Esophagus muscularis mucosa (tissue), 4 donors: ENCODE measurements at regions not wholly inside any gene's neighbourhood (a gene's known extent, or its start where the extent isn't known, plus 50 kb on each side); places are given as distances from the start of the nearest gene placed in this dataset.
A peak's percentile ranks its signal among the peaks of the same experiment; 100 is the strongest.

Experiments used
- DNase-seq: peaks from one replicate; pipeline ENCODE4 v3.0.0-alpha.2; 2017; ENCODE audit errors: extremely low spot score
- H3K27ac ChIP-seq, 4 donors: fragments of 200-600 bp; sonication (generic); replicated peaks in 1 of 4; 1 replicate in 3 of 4; 2 replicates in 1 of 4; pipeline ENCODE4 v1.5.1; 2016 to 2019; ENCODE audit warnings: mild to moderate bottlenecking in 1 of 4
- H3K27me3 ChIP-seq, 4 donors: fragments of 200-600 bp; sonication (generic); one replicate each; pipeline versions ENCODE4 v1.5.1 to v1.6.0; 2016 to 2019
- H3K36me3 ChIP-seq, 4 donors: fragments of 200-600 bp; sonication (generic); one replicate each; pipeline ENCODE4 v1.5.1; 2016 to 2019
- H3K4me1 ChIP-seq, 4 donors: fragments of 200-600 bp; sonication (generic); one replicate each; pipeline ENCODE4 v1.5.1; 2016 to 2019
- H3K4me3 ChIP-seq, 4 donors: fragments of 200-600 bp; sonication (generic); 1 replicate in 2 of 4; 2 replicates in 2 of 4; pipeline ENCODE4 v1.5.1; 2016 to 2019; ENCODE audit warnings: mild to moderate bottlenecking in 4 of 4, moderate library complexity in 1 of 4
- H3K9me3 ChIP-seq, 4 donors: fragments of 200-600 bp; sonication (generic); 1 replicate in 3 of 4; 2 replicates in 1 of 4; pipeline ENCODE4 v1.5.1; 2016 to 2019
- EP300 ChIP-seq: sonication (generic); formaldehyde crosslinking; IDR thresholded peaks from one replicate; pipeline ENCODE4 v1.6.1; 2017; ENCODE audit warnings: antibody characterized with exemption
- POLR2A ChIP-seq: fragments of 450-650 bp; IDR thresholded peaks from one replicate; pipeline ENCODE4 v1.6.1; 2017; ENCODE audit warnings: antibody characterized with exemption, moderate library complexity, mild to moderate bottlenecking, low read depth
- POLR2AphosphoS5 ChIP-seq, 2 donors: sonication (generic); formaldehyde crosslinking; IDR thresholded peaks; one replicate each; pipeline ENCODE4 v1.6.1; 2017; ENCODE audit warnings: antibody characterized with exemption in 2 of 2
- WGBS: methylation state at CpG from one replicate; pipeline ENCODE4 v1.1.5; 2018; 5-methylcytosine and 5-hydroxymethylcytosine counted together
- intact Hi-C: fragments of 100-400 bp; cut with DNase I; formaldehyde crosslinking; loops from one replicate; pipeline ENCODE4 v1.15.1; 2023
- TF ChIP-seq, protein P1 (sequence below), 3 experiments: fragments of 200-600 bp in 2 of 3; fragments of 450-650 bp in 1 of 3; sonication (generic) in 2 of 3; IDR thresholded peaks; one replicate each; pipeline ENCODE4 v1.5.1; 2017 to 2019; ENCODE audit warnings: antibody characterized with exemption in 3 of 3, mild to moderate bottlenecking in 2 of 3, moderate library complexity in 1 of 3

DNA sequence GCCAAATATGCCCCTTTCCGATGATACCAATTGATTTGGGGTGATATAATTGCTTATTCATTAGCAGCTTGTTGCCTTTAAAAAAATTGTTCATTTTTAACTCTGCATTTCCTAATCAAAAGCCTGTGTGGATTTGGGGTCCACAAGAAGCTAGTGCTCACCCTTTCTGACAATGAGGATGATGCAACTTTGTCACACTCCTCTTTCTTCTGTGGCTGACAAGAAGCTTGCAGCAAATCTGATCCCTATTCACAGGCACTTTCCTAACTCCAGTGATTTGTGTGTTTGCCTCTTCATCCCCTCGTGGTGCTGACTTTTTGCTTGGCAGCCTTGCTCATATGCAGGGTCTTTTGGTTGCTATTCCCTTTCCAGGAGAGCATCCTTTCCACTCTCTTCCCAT lies 182.7 kb upstream of the LDB2 start:
- no peaks in the 10 kb centered on the region for H3K36me3 ChIP-seq
- H3K9me3 ChIP-seq = no peaks in the 10 kb centered on the region
- peak; percentile 50 for DNase-seq
- 84% methylated on average over 2 of the region's 2 CpGs for WGBS
- no peaks in the 10 kb centered on the region for H3K4me1 ChIP-seq
- intact Hi-C loops = no loop called here
- H3K27ac ChIP-seq = no peak overlapping the region
- H3K4me3 ChIP-seq = no peak overlapping the region
- TF ChIP-seq POLR2AphosphoS5 (IDR thresholded peaks at IDR 0.05) = no peak
- no peak for TF ChIP-seq POLR2A
- TF ChIP-seq, protein P1, sequence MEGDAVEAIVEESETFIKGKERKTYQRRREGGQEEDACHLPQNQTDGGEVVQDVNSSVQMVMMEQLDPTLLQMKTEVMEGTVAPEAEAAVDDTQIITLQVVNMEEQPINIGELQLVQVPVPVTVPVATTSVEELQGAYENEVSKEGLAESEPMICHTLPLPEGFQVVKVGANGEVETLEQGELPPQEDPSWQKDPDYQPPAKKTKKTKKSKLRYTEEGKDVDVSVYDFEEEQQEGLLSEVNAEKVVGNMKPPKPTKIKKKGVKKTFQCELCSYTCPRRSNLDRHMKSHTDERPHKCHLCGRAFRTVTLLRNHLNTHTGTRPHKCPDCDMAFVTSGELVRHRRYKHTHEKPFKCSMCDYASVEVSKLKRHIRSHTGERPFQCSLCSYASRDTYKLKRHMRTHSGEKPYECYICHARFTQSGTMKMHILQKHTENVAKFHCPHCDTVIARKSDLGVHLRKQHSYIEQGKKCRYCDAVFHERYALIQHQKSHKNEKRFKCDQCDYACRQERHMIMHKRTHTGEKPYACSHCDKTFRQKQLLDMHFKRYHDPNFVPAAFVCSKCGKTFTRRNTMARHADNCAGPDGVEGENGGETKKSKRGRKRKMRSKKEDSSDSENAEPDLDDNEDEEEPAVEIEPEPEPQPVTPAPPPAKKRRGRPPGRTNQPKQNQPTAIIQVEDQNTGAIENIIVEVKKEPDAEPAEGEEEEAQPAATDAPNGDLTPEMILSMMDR (IDR thresholded peaks at IDR 0.05) = no peak
- TF ChIP-seq EP300 = no peak
- no peaks in the 10 kb centered on the region for H3K27me3 ChIP-seq

DNA sequence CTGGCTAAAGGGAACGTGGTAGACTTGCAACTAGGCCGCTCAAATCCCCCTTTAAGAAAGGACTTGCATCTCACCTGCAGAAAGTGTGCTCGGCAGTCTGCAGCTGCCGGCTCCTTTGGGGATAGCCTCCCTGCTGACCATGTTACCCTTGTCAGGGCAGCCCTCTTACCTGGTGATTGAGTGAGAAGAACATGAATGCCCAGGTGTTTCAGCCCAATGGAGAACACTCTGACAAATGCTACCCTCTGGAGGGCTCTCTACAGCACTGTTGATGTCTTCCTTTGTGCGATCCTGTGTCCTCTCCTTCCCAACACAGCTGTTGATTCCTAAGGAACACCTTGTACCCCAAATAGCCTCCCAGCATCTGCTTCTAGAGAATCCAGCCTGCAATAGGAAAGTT lies 178.7 kb upstream of the LDB2 start:
- intact Hi-C loops = no loop called here
- peak; percentile 50 for DNase-seq
- Histone ChIP-seq H3K27me3 (no peaks in the 10 kb centered on the region), H3K9me3 (no peaks in the 10 kb centered on the region), H3K4me3 (no peak overlapping the region), H3K4me1 (no peaks in the 10 kb centered on the region), H3K27ac (no peak overlapping the region), H3K36me3 (no peaks in the 10 kb centered on the region)
- TF ChIP-seq EP300 = no peak
- TF ChIP-seq, protein P1 (IDR thresholded peaks at IDR 0.05) = no peak
- no peak for TF ChIP-seq POLR2AphosphoS5 (IDR thresholded peaks at IDR 0.05)
- TF ChIP-seq POLR2A = no peak
- WGBS = 94% methylated on average over 5 of the region's 5 CpGs

DNA sequence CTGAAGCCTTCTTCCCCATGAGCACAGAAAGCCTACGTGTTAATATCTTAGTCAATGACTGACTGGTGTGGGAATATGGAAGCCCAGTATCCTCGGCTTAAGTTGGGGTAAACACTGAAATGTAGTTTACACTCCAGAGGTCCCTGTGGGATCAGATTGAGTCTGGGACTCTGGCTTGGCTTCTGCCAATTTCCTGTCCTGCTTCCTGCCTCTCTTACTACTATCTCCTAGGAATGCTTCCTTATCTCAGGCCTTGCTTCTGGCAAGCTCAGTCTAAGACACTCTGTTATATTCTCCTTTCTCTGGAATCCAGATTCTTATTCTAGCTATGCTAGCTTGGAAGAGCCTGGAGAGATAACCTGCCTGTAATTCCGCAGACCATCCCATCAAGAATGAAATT lies 174.0 kb upstream of the LDB2 start:
- H3K4me3 ChIP-seq = no peak overlapping the region
- peaks cover 0 to 18% (median 17%) of the 10 kb centered on the region in 4 donors for H3K4me1 ChIP-seq
- TF ChIP-seq EP300 (no peak), POLR2A (no peak), POLR2AphosphoS5 (IDR thresholded peaks at IDR 0.05) (no peak)
- TF ChIP-seq, protein P1 (IDR thresholded peaks at IDR 0.05) = no peak
- no peak overlapping the region for H3K27ac ChIP-seq
- H3K36me3 ChIP-seq = no peaks in the 10 kb centered on the region
- intact Hi-C loops = no loop called here
- no peak for DNase-seq
- 46% methylated on average over 3 of the region's 3 CpGs for WGBS
- H3K9me3 ChIP-seq = no peaks in the 10 kb centered on the region
- H3K27me3 ChIP-seq = no peaks in the 10 kb centered on the region

GRCh38 chr4:17068891-17069290 lies 170.4 kb upstream of the LDB2 start:
- peaks cover 0 to 25% (median 22%) of the 10 kb centered on the region in 4 donors for H3K4me1 ChIP-seq
- intact Hi-C loops = no loop called here
- no peaks in the 10 kb centered on the region for H3K27me3 ChIP-seq
- H3K36me3 ChIP-seq = no peaks in the 10 kb centered on the region
- no peak overlapping the region for H3K4me3 ChIP-seq
- H3K9me3 ChIP-seq = no peaks in the 10 kb centered on the region
- peak; percentile 42 for DNase-seq
- H3K27ac ChIP-seq = no peak overlapping the region
- TF ChIP-seq POLR2AphosphoS5 (IDR thresholded peaks at IDR 0.05) = no peak
- no peak for TF ChIP-seq EP300
- TF ChIP-seq POLR2A = no peak
- TF ChIP-seq, protein P1 (IDR thresholded peaks at IDR 0.05) = no peak
- WGBS = 39% methylated on average over 4 of the region's 4 CpGs

DNA sequence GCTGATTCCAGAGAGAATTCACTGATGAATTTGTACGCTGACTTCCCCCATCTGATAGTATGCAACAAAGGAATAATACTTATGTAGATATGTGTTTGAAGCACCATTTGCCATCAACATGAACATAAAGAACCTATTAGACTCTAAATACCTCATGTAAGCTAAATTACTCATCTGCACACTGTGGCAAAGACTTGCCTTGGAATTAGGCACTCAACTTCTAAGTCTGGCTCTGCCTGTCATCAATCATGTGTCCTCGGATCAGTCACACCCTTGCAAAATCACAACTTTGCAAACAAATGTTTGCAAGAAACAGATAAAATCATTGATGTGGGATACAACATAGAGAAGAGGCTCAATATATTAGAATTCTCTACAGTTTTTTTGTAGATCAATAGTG lies 169.9 kb upstream of the LDB2 start:
- no peaks in the 10 kb centered on the region for H3K36me3 ChIP-seq
- DNase-seq = peak; percentile 10
- H3K9me3 ChIP-seq = no peaks in the 10 kb centered on the region
- 77% methylated on average over 2 of the region's 2 CpGs for WGBS
- TF ChIP-seq EP300 = no peak
- TF ChIP-seq, protein P1 (IDR thresholded peaks at IDR 0.05) = no peak
- no peak for TF ChIP-seq POLR2AphosphoS5 (IDR thresholded peaks at IDR 0.05)
- TF ChIP-seq POLR2A = no peak
- no peak overlapping the region for H3K27ac ChIP-seq
- H3K4me3 ChIP-seq = no peak overlapping the region
- no peaks in the 10 kb centered on the region for H3K27me3 ChIP-seq
- intact Hi-C loops = no loop called here
- peaks cover 0 to 25% (median 22%) of the 10 kb centered on the region in 4 donors for H3K4me1 ChIP-seq
